T follicular helper cell (primary cell): ENCODE measurements at regions not wholly inside any gene's neighbourhood (a gene's known extent, or its start where the extent isn't known, plus 50 kb on each side); places are given as distances from the start of the nearest gene placed in this dataset.

Experiments used
- DNase-seq: peaks from one replicate; pipeline ENCODE4 v3.0.0-alpha.2; 2020; ENCODE audit warnings: low read depth

DNA sequence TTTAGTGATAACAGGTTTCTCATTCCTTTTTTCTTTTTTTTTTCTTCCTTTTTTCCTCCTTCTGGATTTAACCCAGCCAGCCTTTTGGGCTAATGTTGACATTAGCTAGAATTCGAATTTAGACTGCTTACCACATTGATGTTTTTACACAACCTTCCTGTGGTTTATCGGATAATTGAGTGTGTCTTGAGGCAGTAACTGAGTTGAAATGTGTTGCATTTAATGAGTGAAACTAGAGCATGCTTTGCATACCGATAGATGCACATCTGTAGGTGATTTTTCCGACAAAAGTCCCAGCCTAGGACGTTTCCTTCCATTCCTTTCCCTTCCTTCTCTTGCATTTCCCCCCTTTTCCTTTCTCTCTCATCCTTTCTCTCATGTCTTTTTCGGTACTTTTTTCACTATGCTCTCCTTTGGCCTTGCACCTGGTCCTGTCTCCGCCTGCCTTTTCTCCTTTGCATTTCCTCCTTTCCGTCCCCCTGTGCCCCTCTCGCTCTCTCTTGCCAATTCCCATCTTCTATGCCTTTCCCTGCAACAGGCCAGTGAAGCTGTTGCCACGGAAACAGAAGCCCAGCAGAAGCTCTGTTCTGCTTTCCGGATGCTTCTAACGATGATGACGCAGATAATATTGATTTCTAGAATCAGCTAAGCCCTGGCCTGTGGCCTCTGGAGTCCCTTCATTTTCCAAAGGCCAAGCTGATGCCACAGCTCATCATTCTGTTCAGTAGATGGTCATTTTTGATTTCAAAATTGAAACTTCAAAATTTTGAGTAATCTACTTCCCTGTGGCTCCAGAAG, 76.1 kb downstream of the SLC25A47 start:
- no peak for DNase-seq

DNA sequence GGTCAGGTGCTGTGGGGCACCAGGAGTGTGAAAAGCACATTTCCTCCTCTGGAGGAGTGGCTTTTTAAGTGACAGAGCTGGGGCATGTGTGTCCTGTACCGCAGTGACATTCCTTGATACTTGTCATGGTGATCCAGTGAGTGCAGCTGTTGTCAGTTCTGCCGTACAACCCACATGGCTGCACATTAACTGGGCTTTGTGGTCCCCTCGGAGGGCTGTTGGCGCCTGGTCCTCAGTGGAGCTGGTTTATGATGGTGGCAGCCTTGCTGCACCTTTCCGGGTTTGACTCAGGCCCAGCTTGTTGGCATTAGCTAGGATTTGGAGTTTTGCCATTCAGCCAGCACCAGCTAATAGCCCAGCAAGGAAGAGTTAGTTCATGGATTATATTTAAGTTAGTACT, 77.0 kb downstream of the SLC25A47 start:
- no peak for DNase-seq

DNA sequence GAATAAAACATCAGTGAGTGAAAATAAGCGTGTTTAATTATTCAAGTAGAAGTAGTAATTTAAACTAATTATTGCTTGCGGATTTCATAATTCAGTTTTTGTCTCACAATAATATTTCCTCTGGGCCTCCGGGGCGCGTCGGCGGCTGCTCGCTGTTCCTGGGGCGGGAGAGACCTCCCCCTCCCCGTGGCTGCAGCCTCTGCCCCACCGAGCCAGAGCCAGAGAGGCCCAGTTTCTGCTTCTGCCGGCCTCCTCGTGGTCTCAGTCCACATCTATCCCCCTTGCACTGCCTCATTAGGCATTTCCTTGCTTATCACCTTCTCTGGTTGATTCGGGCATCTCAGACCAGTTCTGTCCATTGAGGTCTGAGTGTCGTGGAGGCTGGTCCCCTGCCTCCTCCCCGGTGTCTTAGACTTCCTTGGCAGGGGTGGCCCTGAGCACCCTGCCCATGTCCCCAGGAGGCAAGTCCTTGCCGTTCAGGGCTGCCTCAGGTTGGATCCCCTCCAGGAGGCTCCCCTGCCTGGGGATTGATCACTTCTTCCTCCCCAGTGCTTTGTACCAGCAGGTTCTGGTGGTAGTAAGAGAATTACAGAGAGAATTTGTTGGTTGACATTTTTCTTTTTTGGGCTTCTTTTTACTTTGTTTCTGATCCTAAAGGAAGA, 78.0 kb downstream of the SLC25A47 start:
- no peak for DNase-seq

DNA sequence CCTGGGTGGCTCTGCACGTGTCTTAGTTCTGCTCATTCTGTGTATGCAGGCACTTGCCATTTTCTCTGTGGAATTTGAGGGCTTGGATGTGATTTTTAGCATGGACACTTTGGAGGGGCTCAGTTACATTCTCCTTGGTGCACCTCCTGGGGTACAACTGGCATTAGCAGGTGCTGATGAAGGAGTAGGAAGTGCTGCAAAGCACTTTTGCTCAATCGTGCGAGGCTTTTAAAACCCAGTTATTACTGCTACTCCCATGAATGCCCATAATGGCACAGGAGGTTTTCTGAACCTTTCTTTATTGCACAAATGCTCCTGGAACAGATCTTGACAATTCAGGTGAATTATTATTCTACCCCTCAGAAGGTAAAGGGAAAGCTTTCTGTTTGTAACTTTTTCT, 78.7 kb downstream of the SLC25A47 start:
- no peak for DNase-seq

DNA sequence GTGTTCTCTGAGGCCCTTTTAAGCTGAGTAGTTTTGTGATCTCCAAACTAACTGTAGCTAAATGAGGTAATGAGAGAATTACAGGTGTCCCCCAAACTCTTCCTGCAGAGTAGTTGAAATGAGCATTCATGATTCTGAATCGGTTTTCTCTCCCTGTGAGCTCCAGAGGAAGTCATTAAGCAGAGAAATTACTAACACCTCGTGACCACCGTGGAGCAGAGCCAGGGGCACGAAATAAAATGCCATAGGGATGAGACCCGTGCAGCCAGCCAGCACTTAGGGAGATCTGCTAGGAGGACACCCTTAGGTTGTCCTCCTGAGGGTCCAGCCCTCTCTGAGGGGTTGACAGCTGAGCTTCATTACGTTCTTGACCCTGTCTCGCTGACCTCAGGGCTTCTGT, 79.5 kb downstream of the SLC25A47 start:
- DNase-seq = no peak

DNA sequence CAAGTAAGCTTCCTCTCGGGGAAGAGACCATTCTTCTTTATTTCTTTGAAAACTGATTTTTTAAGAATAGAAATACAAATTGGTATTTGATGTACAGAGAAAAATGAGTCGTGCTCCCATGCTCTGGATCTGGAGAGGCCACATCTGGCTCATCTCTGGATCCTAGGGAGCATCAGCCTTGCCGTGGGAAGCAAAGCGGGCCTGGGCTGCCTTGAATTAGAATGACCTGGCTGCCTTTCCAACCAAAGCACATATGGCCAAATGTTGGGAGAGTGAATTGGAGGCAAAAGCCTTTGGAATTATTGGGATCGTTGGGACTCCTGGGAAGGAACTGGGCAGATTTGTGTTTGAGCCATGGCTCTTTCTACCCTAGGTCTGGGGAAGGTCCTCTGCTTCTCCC, 80.0 kb downstream of the SLC25A47 start:
- no peak for DNase-seq

DNA sequence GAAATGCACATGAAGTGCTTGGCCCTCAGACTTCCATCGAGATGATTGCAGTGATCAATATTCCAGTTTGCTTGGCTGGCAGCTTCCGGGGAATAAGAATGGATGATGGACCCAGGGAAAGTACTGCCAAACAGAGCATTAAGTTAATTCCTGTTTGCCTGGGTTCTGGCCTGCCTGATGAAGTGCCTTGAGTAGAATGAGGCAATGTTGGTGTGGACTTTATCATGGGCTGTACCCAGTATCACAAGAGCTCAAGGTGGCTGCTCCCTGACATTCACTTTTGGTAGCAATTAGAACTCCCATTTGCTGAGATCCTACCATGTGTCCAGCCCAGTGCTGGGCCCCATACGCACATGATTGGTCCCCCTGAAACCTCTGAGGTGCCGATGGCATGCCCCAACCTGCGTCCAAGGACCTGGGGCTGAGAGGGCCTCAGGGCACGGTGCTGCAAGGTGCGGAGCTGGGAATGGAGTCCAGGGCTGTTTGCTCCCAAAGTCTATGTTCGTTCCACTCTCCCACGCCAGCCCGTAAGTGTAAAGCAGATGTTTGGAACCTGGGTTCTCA, 80.7 kb downstream of the SLC25A47 start:
- DNase-seq = no peak

DNA sequence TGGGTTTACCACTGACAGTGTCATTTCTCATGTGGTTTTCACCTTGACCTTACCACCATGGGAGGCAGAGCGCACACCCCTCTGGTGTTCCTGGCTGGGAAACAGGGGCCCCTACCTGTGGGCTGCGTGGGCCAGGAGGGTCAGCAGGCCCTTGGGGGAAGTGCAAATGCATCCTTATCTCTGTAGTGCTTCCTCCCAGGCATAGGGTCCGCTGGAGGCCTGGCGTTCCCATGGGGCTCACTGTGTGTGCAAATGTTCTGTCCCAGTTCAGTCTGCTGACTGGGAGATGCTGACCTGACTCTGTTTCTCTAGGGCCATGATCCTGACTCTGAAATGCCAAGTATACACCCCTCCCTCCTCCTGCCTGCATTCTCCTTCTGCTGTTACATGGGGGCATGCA, 81.3 kb downstream of the SLC25A47 start:
- DNase-seq = no peak

DNA sequence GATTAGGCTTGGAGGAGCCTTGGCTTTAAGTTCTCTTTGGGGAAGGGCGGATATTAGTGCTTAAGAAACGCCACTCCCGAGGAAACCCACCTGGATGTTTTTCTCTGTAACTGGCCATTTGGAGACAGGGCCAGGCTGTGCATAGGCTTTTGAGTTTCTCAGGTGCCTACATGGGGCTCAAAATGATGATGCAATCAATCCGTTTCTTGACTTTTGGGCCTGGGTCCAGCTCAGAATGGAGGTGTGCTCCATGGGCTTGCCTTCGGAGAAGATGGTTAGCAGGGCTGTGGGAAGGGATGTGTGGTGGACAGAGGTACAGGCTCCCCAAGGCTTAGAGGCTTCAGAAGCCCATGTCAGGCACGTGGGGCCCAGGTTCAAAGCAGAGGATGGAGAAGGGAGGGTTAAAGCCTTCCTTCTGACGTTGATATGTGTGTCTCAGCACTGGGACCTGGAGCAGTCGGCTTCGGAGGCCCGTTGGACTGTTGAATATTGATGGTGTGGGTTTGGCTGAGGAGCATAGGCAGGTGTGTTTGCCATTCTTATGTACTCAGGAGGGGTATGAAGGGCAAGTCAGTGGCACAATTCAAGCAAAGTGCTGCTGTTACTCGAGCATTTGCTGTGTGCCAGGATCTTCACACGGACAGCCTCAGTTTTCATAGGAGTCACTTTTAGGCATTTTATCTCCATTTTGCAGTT, 82.8 kb downstream of the SLC25A47 start:
- DNase-seq = no peak

DNA sequence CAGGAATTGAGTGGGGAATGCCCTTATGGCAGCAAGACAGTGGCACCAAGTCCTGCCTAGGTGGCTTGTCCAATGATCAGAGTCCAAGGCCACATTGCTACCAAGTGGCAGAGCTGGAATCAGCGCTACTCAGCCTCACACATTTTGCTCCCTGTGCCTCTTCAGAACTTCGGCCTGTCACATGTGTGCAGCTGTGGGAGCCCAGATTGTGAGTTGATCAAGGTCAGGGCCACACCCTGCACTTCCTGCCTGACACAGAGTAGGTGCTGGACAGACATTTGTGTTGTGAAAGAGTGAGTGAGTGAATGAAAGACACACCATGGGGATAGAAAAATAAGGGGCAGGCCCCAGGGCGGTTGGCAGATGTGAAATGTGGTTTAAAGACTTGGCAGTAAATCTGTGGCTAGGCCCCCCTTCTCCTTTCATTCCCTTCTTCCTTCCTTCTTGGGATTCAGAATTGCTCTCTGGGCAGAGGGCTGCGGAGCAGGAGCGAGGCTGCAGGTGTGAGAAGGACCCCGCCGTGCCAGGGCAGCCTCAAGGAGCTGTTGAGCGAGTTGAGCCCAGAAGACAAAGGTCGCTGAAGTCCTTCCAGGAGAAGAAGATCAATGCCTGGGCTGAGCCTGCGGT, 83.5 kb downstream of the SLC25A47 start:
- DNase-seq = no peak

DNA sequence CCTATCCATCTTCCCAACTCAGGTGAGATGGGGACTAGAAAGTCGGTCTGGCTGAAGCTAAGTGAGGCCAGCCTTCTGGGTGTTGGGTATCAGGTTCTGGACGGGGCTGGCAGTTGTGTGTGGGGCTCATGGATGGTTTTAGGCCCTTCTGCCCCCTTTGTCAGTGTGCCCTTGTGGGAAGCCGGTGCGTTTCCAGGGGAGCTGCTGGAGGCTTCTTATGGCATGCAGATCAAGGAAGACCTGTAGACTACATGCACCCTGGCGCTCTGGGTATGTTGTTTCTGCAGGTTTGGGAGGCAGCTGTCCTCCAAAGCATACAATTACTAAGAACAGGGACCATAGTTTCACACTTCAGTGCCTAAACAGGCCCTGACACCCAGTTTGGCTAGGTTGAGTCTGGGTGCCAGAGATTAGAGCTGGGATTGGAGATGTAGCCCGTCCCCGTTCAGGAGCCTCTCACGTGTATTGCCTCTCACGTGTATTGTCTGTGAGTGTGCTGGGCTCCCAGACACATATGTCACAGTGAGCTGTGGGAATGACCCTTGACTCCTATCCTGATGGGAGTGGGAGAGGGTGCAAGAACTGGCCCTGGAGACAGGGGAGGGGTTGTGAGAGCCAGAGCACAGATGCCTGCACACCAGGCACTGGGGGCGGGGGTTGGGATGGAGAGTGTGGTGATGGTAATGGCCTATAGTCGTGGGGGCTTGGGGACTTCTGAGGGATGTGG, 84.4 kb downstream of the SLC25A47 start:
- no peak for DNase-seq

DNA sequence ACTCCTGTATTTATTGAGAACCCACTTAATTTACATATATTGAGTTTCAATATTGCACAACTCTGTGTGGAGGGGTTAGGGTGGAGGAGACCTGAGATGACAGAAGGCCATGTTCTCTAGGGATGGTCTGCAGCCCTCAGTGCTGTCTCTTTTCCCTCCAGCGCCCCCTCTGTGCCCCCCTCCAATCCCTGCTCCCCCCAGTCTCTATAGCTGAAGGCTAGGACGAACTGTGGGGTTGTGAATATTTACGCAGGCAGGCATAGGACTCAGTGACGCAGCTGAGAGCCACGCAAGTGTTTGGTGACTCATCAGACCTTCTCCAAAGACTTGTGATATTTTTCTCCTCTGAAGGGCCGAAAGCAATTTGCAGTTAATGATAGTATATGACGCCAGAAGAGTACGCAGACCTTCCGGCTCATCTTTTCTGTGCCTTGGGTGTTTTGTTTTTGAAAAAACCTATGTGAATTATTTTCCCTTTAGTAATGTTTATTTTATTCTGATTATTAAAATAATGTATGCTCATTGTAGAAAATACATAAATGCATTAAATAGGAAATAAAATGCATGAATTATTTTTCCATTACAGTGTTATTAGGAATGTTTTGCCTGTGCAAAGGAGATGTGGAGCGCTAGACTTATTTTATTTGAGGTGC, 85.3 kb downstream of the SLC25A47 start:
- DNase-seq = no peak

DNA sequence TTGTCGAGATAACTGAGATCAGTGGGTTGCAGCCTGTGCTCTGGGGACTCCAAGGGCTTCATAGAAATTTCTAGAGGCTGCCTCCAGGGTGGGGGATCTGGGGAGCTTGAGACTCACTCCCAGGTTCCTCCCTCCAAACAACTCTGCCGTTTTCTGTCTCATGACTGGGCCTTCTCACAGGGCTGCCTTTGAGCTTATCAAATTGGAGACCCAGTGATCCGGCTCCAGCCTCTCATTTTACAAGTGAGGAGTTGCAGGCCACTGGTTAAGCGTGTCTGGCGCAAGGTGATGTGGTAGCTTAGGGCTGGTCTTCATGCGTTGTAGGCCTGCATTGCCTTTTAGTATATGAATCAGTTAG, 85.8 kb downstream of the SLC25A47 start:
- DNase-seq = no peak

DNA sequence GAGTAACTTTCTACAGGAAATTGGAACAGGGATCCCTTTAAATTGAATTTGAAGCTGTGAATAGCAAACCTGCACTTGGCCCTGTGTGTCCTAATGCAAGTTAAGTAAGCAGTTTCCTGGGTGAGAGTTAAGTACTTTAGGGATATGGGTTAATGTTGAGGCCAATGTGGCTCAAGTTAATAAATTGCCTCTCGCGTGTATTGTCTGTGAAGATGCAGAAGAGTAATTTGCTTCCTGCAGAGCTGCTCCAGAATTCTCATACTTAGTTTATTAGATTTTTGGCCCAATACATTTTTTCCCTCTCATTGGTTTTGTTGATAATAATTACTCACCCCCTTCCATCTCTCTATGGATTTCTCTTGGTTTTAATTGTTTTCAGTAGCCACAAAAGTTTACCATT, 86.5 kb downstream of the SLC25A47 start:
- no peak for DNase-seq

DNA sequence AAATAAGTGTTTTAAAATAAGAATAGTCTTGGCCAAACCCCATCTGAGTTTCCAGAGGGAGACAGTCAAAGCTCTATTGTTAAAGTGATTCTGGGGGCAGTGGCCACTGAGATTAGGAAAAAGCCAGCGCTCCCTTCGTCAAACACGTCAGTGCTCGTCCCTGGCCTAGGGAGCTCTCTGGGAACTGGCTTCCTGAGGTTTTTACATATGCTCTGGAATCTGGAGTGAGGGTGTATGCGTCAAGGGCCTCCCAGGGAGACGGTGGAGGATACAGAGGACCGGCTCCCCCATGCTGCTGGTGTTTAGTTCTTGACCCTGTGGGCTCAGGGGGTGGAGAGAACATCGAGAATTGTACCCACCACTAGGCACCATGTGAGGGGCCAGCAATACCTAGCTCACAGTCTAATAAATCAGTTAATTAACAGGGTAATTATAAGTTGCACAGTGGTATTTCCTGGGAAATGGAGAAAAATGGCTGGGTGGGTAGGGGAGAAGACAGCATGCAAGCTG, 87.0 kb downstream of the SLC25A47 start:
- DNase-seq = no peak

DNA sequence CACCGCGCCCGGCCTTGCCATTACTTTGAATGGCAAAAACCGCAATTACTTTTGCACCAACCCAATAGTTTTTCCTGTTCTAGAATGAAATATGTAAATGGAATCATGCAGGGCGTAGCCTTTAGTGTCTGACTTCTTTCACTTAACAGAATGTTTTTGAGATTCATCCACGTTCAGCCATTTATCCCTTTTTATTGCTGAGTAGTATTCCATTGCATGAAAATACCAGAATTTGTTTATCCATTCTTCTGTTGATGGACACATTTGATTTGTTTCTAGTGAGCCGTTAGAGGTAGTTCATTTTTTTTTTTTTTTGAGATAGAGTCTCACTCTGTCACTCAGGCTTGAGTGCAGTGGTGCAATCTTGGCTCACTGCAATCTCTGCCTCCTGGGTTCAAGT, 90.6 kb downstream of the SLC25A47 start:
- no peak for DNase-seq

DNA sequence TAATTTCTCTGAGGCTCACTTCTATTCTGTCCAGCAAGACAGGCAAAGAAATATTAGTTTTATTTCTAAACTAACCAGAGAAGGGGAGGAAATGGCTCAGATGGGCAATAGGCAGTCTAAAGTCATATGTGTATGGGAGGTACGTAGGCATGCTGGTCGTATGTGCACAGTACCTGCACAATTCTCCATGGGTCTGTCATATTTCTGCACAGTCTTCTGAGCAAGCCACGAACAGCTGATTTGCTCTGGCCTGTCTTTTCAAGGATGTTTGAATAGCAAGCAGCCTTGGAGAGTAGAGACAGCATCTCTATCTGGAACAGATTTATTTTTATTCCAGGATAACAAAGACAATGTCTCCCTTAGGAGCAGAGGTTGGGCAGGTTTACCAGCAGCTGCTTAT, 92.1 kb downstream of the SLC25A47 start:
- DNase-seq = no peak

DNA sequence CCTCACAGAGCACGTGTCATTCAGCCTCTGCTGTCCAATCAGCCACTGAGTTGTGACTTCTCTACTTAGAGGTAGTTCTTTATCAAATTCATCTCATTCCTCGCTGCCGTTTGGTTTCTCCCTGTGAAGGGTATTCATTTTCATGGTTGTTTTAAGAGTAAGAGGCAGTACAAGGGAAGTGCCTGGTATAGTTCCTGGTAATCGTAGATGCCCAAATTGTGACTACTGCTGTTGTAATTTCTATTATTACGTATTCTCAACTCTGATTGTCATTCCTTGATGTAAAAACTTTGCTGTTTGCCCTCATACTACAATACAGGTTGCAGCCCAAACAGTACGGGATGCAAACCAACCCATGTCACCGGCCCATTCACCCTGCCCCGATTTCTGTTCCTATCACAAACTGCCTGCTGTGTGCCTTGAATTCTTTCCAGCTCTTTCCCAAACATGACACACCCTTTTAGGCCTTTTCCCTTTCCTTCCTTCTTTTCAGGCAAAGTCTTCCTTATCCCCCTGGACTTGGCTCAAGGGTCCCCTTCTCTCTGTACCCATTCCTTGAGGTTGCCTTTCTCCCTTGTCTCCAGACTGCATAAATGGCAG, 93.0 kb downstream of the SLC25A47 start:
- no peak for DNase-seq

DNA sequence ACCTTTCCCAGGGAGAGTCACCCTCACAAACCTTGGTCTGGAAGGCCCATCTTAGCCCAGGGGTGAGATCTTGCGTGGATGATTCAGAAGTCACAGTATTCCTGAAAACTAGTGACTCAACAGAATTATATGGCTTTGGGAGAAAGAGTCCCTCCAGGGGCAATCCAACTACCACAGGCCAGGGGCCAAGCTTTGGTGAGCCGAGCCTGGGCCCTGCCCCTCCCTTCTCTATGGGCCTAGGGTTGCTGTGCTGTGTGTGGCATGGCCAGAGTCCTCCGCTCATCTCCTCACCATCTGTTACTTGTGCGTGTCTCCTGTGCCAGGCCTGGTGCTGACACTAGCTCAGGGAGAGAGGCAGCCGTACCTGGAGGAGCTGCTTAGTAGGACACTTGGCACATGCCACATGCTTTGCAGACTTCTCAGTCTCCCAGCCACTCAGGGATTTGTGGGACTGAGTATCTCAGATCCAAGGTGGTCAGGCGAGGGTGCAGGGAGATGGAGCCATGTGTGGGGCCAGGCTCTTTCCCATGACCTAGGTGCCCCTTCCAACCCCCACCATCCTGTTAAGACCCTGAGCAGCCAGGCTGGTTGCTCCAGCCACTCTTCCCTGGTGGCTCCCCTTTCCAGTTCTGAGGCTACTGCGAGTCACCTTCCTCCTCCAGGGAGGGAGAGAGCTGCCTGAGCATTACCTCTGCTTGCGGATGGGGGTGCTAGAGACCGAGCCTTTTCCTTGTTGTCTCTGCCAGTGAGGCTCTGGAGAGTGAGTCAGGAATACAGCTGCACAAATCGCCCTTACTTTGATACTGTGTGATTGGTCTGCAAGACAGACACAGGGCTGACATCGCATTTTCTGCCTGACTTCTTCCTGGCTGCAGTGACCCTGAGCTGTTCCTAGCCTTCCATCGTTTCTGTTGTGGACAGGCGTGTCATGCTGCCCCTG, 94.1 kb downstream of the SLC25A47 start:
- DNase-seq = no peak
